K562 (cell line): ENCODE measurements at regions not wholly inside any gene's neighbourhood (a gene's known extent, or its start where the extent isn't known, plus 50 kb on each side); places are given as distances from the start of the nearest gene placed in this dataset.

ENCODE experiments used
- ATAC-seq: fragments of 200-7000 bp; cut with Tn5 transposase; 3 replicates; pipeline ENCODE4 v1.9.1; 2020; ENCODE audit warnings: moderate library complexity
- BruUV-seq: library from RNA; stranded (reverse); fragments of 400-500 nt; replicated peaks from 2 replicates; lab custom pipeline; 2021; lab: Mats Ljungman, UMichigan
- CTCF ChIA-PET: fragments of 300-600 bp; formaldehyde crosslinking; extraction: SDS; loops from one replicate; lab custom pipeline; 2021; ENCODE audit warnings: low intra/inter-chr PET ratio; lab: Yijun Ruan, JAX
- POLR2A ChIA-PET: fragments of 300-600, 350-650 bp; sonication (Branson Sonifier 250); formaldehyde crosslinking; extraction: SDS; loops from one replicate; lab custom pipeline; 2021; ENCODE audit warnings: antibody characterized with exemption, inconsistent platforms; lab: Yijun Ruan, JAX
- DNase-seq, 4 experiments: peaks; one replicate each; pipeline versions ENCODE4 v3.0.0 to v3.0.0-alpha.2; 2011 to 2018; ENCODE audit warnings: low spot score in 3 of 4, mixed read lengths in 3 of 4; ENCODE audit errors: extremely low read depth in 1 of 4
- FAIRE-seq: peaks from 2 replicates; lab custom pipeline; 2011; peaks lifted over from hg19 to GRCh38; lab: Jason Lieb, UNC
- H2AFZ ChIP-seq: 2 replicates; pipeline ENCODE4 v1.6.0; 2011; ENCODE audit warnings: low read depth, low read length, control low read depth, inconsistent platforms
- H3K27ac ChIP-seq: fragments of 200-600 bp; 3 replicates; pipeline ENCODE4 v1.8.0; 2011; ENCODE audit warnings: low read depth, mild to moderate bottlenecking, control low read depth, inconsistent platforms, low read length, moderate library complexity, mixed read lengths; ENCODE audit errors: extremely low read depth
- H3K27me3 ChIP-seq, 2 experiments: fragments of 300-600 bp in 1 of 2; 2 replicates in 1 of 2; 3 replicates in 1 of 2; pipeline versions ENCODE4 v1.6.0 to v1.8.0; 2011; ENCODE audit warnings: inconsistent platforms in 2 of 2, low read length in 2 of 2, mild to moderate bottlenecking in 1 of 2, mixed read lengths in 1 of 2, moderate library complexity in 1 of 2; ENCODE audit not compliant: control insufficient read depth in 2 of 2, insufficient read depth in 2 of 2
- H3K36me3 ChIP-seq: fragments of 300-600 bp; 3 replicates; pipeline ENCODE4 v1.8.0; 2011; ENCODE audit warnings: mild to moderate bottlenecking, low read length, inconsistent platforms; ENCODE audit not compliant: control insufficient read depth, insufficient read depth
- H3K4me1 ChIP-seq, 2 experiments: fragments of 200-600 bp in 1 of 2; replicated peaks in 1 of 2; 2 replicates in 1 of 2; 3 replicates in 1 of 2; pipeline versions ENCODE4 v1.5.1 to v1.8.0; 2011; ENCODE audit warnings: inconsistent platforms in 2 of 2, low read length in 2 of 2, mild to moderate bottlenecking in 1 of 2, mixed read lengths in 1 of 2, moderate library complexity in 1 of 2; ENCODE audit not compliant: control insufficient read depth in 2 of 2, insufficient read depth in 2 of 2
- H3K4me2 ChIP-seq: 2 replicates; pipeline ENCODE4 v1.6.1; 2011; ENCODE audit warnings: low read length, control low read depth, inconsistent platforms, mixed read lengths; ENCODE audit not compliant: insufficient read depth
- H3K4me3 ChIP-seq: fragments of 200-600 bp; sonication (generic), shearing (Covaris generic); 2 replicates; pipeline ENCODE4 v1.5.1; 2016; ENCODE audit warnings: control low read depth, inconsistent platforms
- H3K79me2 ChIP-seq: fragments of 200-600 bp; 3 replicates; pipeline ENCODE4 v1.8.0; 2011; ENCODE audit warnings: low read length, inconsistent platforms; ENCODE audit not compliant: control insufficient read depth, insufficient read depth
- H3K9ac ChIP-seq, 2 experiments: 2 replicates each; pipeline versions ENCODE4 v1.6.0 to v1.6.1; 2011; ENCODE audit warnings: low read depth in 2 of 2, low read length in 2 of 2, control low read depth in 1 of 2, inconsistent platforms in 1 of 2, mild to moderate bottlenecking in 1 of 2, mixed read lengths in 1 of 2; ENCODE audit not compliant: insufficient read depth in 1 of 2
- H3K9me1 ChIP-seq: one replicate; pipeline ENCODE4 v1.6.0; 2011; ENCODE audit warnings: inconsistent platforms, mild to moderate bottlenecking, low read length, moderate library complexity; ENCODE audit not compliant: control insufficient read depth, insufficient read depth
- H3K9me3 ChIP-seq: replicated peaks from 2 replicates; pipeline ENCODE4 v1.5.1; 2011; ENCODE audit warnings: low read depth, low read length, inconsistent platforms; ENCODE audit not compliant: control insufficient read depth, insufficient read depth
- H4K20me1 ChIP-seq: replicated peaks from 2 replicates; pipeline ENCODE4 v1.6.1; 2011; ENCODE audit warnings: low read length, inconsistent platforms, mixed read lengths; ENCODE audit not compliant: control insufficient read depth, insufficient read depth
- CREM ChIP-seq: IDR thresholded peaks from 2 replicates; pipeline ENCODE4 v1.6.1; 2014; ENCODE audit warnings: antibody characterized with exemption, low read depth
- FOXO4 ChIP-seq: fragments of 450-650 bp; formaldehyde crosslinking; IDR thresholded peaks from 2 replicates; pipeline ENCODE4 v1.4.0; 2020; ENCODE audit warnings: mild to moderate bottlenecking, moderate library complexity
- GABPB1 ChIP-seq: sonication (generic); formaldehyde crosslinking; IDR thresholded peaks from 2 replicates; pipeline ENCODE4 v1.8.0; 2022; ENCODE audit warnings: mild to moderate bottlenecking, missing genetic modification reagents
- POLR2AphosphoS5 ChIP-seq: IDR thresholded peaks from 2 replicates; pipeline ENCODE4 v1.6.1; 2011; ENCODE audit warnings: mild to moderate bottlenecking, low read depth, low read length, moderate library complexity; ENCODE audit not compliant: control insufficient read depth, insufficient read depth
- RHOXF2B ChIP-seq: fragments of 250-450 bp; sonication (Bioruptor Pico); conservative IDR thresholded peaks from 2 replicates; pipeline ENCODE4 v1.5.1; 2021
- SIN3A ChIP-seq, 2 experiments: fragments of 150-350 bp in 1 of 2; IDR thresholded peaks; 2 replicates each; pipeline ENCODE4 v1.6.1; 2011 to 2016; ENCODE audit warnings: borderline replicate concordance in 2 of 2, low read depth in 2 of 2, low read length in 2 of 2, mild to moderate bottlenecking in 2 of 2, moderate library complexity in 2 of 2; ENCODE audit not compliant: control insufficient read depth in 1 of 2
- ZBTB26 ChIP-seq: fragments of 450-650 bp; formaldehyde crosslinking; IDR thresholded peaks from 2 replicates; pipeline ENCODE4 v1.4.0; 2022; ENCODE audit warnings: missing genetic modification characterization
- in situ Hi-C: fragments of 300-500 bp; cut with MboI; formaldehyde crosslinking; loops from 4 replicates; pipeline ENCODE4 v1.15.0; 2018; ENCODE audit warnings: inconsistent platforms, mixed read lengths
- intact Hi-C: fragments of 100-400 bp; cut with micrococcal nuclease; formaldehyde crosslinking; loops from 2 replicates; pipeline ENCODE4 v1.14.2; 2022

GRCh38 chr7:52779004-52779403 lies 256.4 kb upstream of the POM121L12 start:
- no peak for FAIRE-seq
- H3K79me2 ChIP-seq, result no peaks in the 10 kb centered on the region
- no peaks in the 10 kb centered on the region; the same call in 1 of the 2 replicates for H3K9me3 ChIP-seq
- POLR2A ChIA-PET, result no interaction called here
- no peaks in the 10 kb centered on the region for H3K9me1 ChIP-seq
- no peak overlapping the region for H2AFZ ChIP-seq
- in situ Hi-C loops (no loop called here), intact Hi-C loops (no loop called here)
- no peaks in the 10 kb centered on the region for H3K4me1 ChIP-seq
- no TSS peak for BruUV-seq
- H4K20me1 ChIP-seq, result no peaks in the 10 kb centered on the region
- no peak overlapping the region for H3K27ac ChIP-seq
- H3K4me2 ChIP-seq, result no peak overlapping the region
- CTCF ChIA-PET, result no interaction called here
- ATAC-seq, result no peak
- no peak for DNase-seq
- no peaks in the 10 kb centered on the region for H3K27me3 ChIP-seq
- no peak overlapping the region for H3K4me3 ChIP-seq
- TF ChIP-seq SIN3A (IDR thresholded peaks at IDR 0.05; ENCODE audit: borderline replicate concordance in 2 of 2, control insufficient read depth in 1 of 2, low read depth in 2 of 2, low read length in 2 of 2), result no peak
- no peak for TF ChIP-seq FOXO4
- no peak for TF ChIP-seq RHOXF2B (CRISPR knock-in tag)
- TF ChIP-seq GABPB1 (CRISPR knock-in tag), result no peak
- no peak for TF ChIP-seq POLR2AphosphoS5
- no peak for TF ChIP-seq CREM
- TF ChIP-seq ZBTB26 (CRISPR knock-in tag), result no peak
- H3K9ac ChIP-seq, result no peak overlapping the region
- no peaks in the 10 kb centered on the region for H3K36me3 ChIP-seq
